SK-N-SH (cell line): ENCODE measurements at regions not wholly inside any gene's neighbourhood (a gene's known extent, or its start where the extent isn't known, plus 50 kb on each side); places are given as distances from the start of the nearest gene placed in this dataset.

Source experiments
- CTCF ChIA-PET: fragments of 300-600, 350-600 bp; formaldehyde crosslinking; extraction: SDS; loops from one replicate; lab custom pipeline; 2021; lab: Yijun Ruan, JAX
- POLR2A ChIA-PET: fragments of 350-600 bp; sonication (Branson Sonifier 250); formaldehyde crosslinking; extraction: SDS; loops from one replicate; lab custom pipeline; 2020; ENCODE audit warnings: antibody characterized with exemption, inconsistent platforms; lab: Yijun Ruan, JAX
- DNase-seq: peaks from one replicate; pipeline ENCODE4 v3.0.0; 2012
- H2AFZ ChIP-seq: fragments of 200-600 bp; sonication (generic); 2 replicates; pipeline ENCODE4 v1.8.1; 2016; ENCODE audit warnings: antibody characterized with exemption, mild to moderate bottlenecking, low read depth
- H3F3A ChIP-seq: fragments of 200-600 bp; sonication (generic); replicated peaks from 2 replicates; pipeline ENCODE3; 2016; ENCODE audit warnings: antibody characterized with exemption, mild to moderate bottlenecking; ENCODE audit not compliant: insufficient read depth
- H3K27ac ChIP-seq, 2 experiments: fragments of 200-500 bp in 1 of 2; fragments of 200-600 bp in 1 of 2; sonication (Bioruptor generic) in 1 of 2; sonication (generic), shearing (Covaris generic) in 1 of 2; 2 replicates each; pipeline versions ENCODE4 v1.5.1 to v1.6.1; 2014 to 2016; ENCODE audit warnings: low read depth in 2 of 2, inconsistent platforms in 1 of 2, low read length in 1 of 2, mild to moderate bottlenecking in 1 of 2, mixed read lengths in 1 of 2
- H3K27me3 ChIP-seq: fragments of 200-600 bp; sonication (generic), shearing (Covaris generic); 2 replicates; pipeline ENCODE4 v1.6.1; 2016; ENCODE audit warnings: mixed run types; ENCODE audit not compliant: insufficient read depth
- H3K36me3 ChIP-seq, 2 experiments: fragments of 200-500 bp in 1 of 2; fragments of 200-600 bp in 1 of 2; sonication (Bioruptor generic) in 1 of 2; sonication (generic) in 1 of 2; replicated peaks in 1 of 2; 2 replicates each; pipeline versions ENCODE3 to v1.5.1; 2014 to 2016; ENCODE audit warnings: low read length in 1 of 2, mild to moderate bottlenecking in 1 of 2; ENCODE audit not compliant: insufficient read depth in 2 of 2, control insufficient read depth in 1 of 2
- H3K4me1 ChIP-seq, 2 experiments: fragments of 200-500 bp in 1 of 2; fragments of 200-600 bp in 1 of 2; sonication (Bioruptor generic) in 1 of 2; sonication (generic), shearing (Covaris generic) in 1 of 2; 2 replicates each; pipeline versions ENCODE4 v1.5.1 to v1.6.1; 2014 to 2016; ENCODE audit warnings: low read depth in 1 of 2, low read length in 1 of 2, mixed run types in 1 of 2; ENCODE audit not compliant: insufficient read depth in 2 of 2, control insufficient read depth in 1 of 2
- H3K4me2 ChIP-seq: fragments of 200-600 bp; sonication (generic), shearing (Covaris generic); 2 replicates; pipeline ENCODE4 v1.6.1; 2017; ENCODE audit warnings: mixed run types
- H3K4me3 ChIP-seq, 2 experiments: fragments of 200-500 bp in 1 of 2; fragments of 200-600 bp in 1 of 2; sonication (Bioruptor generic) in 1 of 2; sonication (generic), shearing (Covaris generic) in 1 of 2; 2 replicates each; pipeline versions ENCODE4 v1.5.1 to v1.8.1; 2014 to 2016; ENCODE audit warnings: low read depth in 2 of 2, inconsistent platforms in 1 of 2, low read length in 1 of 2, mild to moderate bottlenecking in 1 of 2, mixed read lengths in 1 of 2, moderate library complexity in 1 of 2
- H3K79me2 ChIP-seq: fragments of 200-600 bp; sonication (generic); 2 replicates; pipeline ENCODE4 v1.8.1; 2017; ENCODE audit warnings: mild to moderate bottlenecking; ENCODE audit not compliant: insufficient read depth
- H3K9ac ChIP-seq: fragments of 200-600 bp; sonication (generic); 2 replicates; pipeline ENCODE4 v1.6.1; 2017; ENCODE audit warnings: mixed run types
- H3K9me2 ChIP-seq: fragments of 200-600 bp; sonication (generic); 2 replicates; pipeline ENCODE4 v1.6.1; 2017; ENCODE audit warnings: mixed run types
- H3K9me3 ChIP-seq: fragments of 200-600 bp; sonication (generic); 2 replicates; pipeline ENCODE4 v1.6.1; 2017; ENCODE audit warnings: mixed run types, mild to moderate bottlenecking, moderate library complexity
- H4K20me1 ChIP-seq: fragments of 200-600 bp; sonication (generic); 2 replicates; pipeline ENCODE4 v1.6.1; 2017; ENCODE audit warnings: mild to moderate bottlenecking, mixed run types; ENCODE audit not compliant: insufficient read depth
- CHD2 ChIP-seq: fragments of 150-350 bp; IDR thresholded peaks from 2 replicates; pipeline ENCODE4 v1.6.1; 2018; ENCODE audit warnings: low read length; ENCODE audit not compliant: partially characterized antibody
- CTCF ChIP-seq: fragments of 200-600 bp; sonication (generic); IDR thresholded peaks from 2 replicates; pipeline ENCODE4 v1.6.1; 2017; ENCODE audit warnings: antibody characterized with exemption, mild to moderate bottlenecking, moderate library complexity
- ELF1 ChIP-seq: IDR thresholded peaks from 2 replicates; pipeline ENCODE4 v1.4.0; 2012
- EP300 ChIP-seq, 2 experiments: IDR thresholded peaks; 2 replicates each; pipeline versions ENCODE4 v1.4.0 to v1.6.1; 2012; ENCODE audit warnings: borderline replicate concordance in 1 of 2, low read depth in 1 of 2, low read length in 1 of 2
- EZH2phosphoT487 ChIP-seq: fragments of 200-600 bp; sonication (generic); IDR thresholded peaks from 2 replicates; pipeline ENCODE4 v1.6.1; 2017; ENCODE audit warnings: low read depth, mixed run types, mild to moderate bottlenecking, antibody characterized with exemption, moderate library complexity, borderline replicate concordance
- FOSL2 ChIP-seq: IDR thresholded peaks from 2 replicates; pipeline ENCODE4 v1.4.0; 2012; ENCODE audit warnings: low read depth, mild to moderate bottlenecking, moderate library complexity, borderline replicate concordance
- FOXJ3 ChIP-seq: sonication (generic); formaldehyde crosslinking; IDR thresholded peaks from 2 replicates; pipeline ENCODE4 v1.5.1; 2020; ENCODE audit warnings: mild to moderate bottlenecking, missing genetic modification reagents
- GABPA ChIP-seq: IDR thresholded peaks from 2 replicates; pipeline ENCODE4 v1.4.0; 2012; ENCODE audit warnings: low read depth, mild to moderate bottlenecking
- GATA2 ChIP-seq: sonication (generic); formaldehyde crosslinking; IDR thresholded peaks from 2 replicates; pipeline ENCODE4 v1.5.0; 2020; ENCODE audit warnings: mild to moderate bottlenecking, missing genetic modification reagents
- MAX ChIP-seq: IDR thresholded peaks from 2 replicates; pipeline ENCODE4 v1.4.0; 2012; ENCODE audit warnings: low read depth
- MEF2A ChIP-seq: IDR thresholded peaks from 2 replicates; pipeline ENCODE4 v1.4.0; 2012; ENCODE audit warnings: low read depth, borderline replicate concordance
- MXI1 ChIP-seq: IDR thresholded peaks from 2 replicates; pipeline ENCODE4 v1.6.1; 2012; ENCODE audit warnings: mild to moderate bottlenecking, low read depth, low read length, improper control_type of control experiment
- NFIC ChIP-seq: IDR thresholded peaks from 2 replicates; pipeline ENCODE4 v1.4.0; 2012; ENCODE audit warnings: borderline replicate concordance
- NRF1 ChIP-seq: IDR thresholded peaks from 2 replicates; pipeline ENCODE4 v1.6.1; 2012; ENCODE audit warnings: low read depth, mild to moderate bottlenecking, low read length
- PBX3 ChIP-seq: IDR thresholded peaks from 2 replicates; pipeline ENCODE4; 2012
- RAD21 ChIP-seq: IDR thresholded peaks from 2 replicates; pipeline ENCODE4 v1.6.1; 2012; ENCODE audit warnings: mild to moderate bottlenecking, low read length
- REST ChIP-seq: IDR thresholded peaks from 2 replicates; pipeline ENCODE4 v1.6.1; 2012; ENCODE audit warnings: mild to moderate bottlenecking, low read depth, low read length, moderate library complexity
- TCF12 ChIP-seq: IDR thresholded peaks from 2 replicates; pipeline ENCODE4 v1.4.0; 2012
- USF2 ChIP-seq: fragments of 150-350 bp; IDR thresholded peaks from 2 replicates; pipeline ENCODE4 v1.6.1; 2017; ENCODE audit warnings: antibody characterized with exemption, low read length, low read depth, borderline replicate concordance
- WGBS: methylation state at CpG from one replicate; pipeline ENCODE4 v1.1.6; 2017; ENCODE audit warnings: low lambda C conversion rate; 5-methylcytosine and 5-hydroxymethylcytosine counted together

GRCh38 chr12:20184514-20184913 lies 183.8 kb upstream of the PDE3A start:
- Histone ChIP-seq H3K4me2 (no peak overlapping the region), H3F3A (peaks cover 4% of the 10 kb centered on the region), H3K27me3 (no peaks in the 10 kb centered on the region), H3K36me3 (no peaks in the 10 kb centered on the region), H3K9me3 (no peaks in the 10 kb centered on the region), H3K27ac (peak overlapping the region in 1 of 2 experiments; percentile 74; a peak in 2 of 4 replicates), H3K4me1 (peaks cover 5 to 14% of the 10 kb centered on the region in 2 experiments), H3K9me2 (no peaks in the 10 kb centered on the region), H4K20me1 (no peaks in the 10 kb centered on the region), H3K4me3 (no peak overlapping the region), H3K9ac (no peak overlapping the region), H3K79me2 (no peaks in the 10 kb centered on the region), H2AFZ (no peak overlapping the region)
- POLR2A ChIA-PET, result no interaction called here
- no peak for DNase-seq
- CTCF ChIA-PET, result no interaction called here
- 17% methylated on average over 4 of the region's 4 CpGs for WGBS
- no peak for TF ChIP-seq FOSL2
- TF ChIP-seq EP300 (IDR thresholded peaks at IDR 0.05; ENCODE audit: borderline replicate concordance in 1 of 2, low read depth in 1 of 2, low read length in 1 of 2), result peak in 1 of 2 experiments; percentile 53; a peak in 2 of 4 replicates
- no peak for TF ChIP-seq MEF2A
- TF ChIP-seq TCF12, result peak; percentile 24; the same call in 1 of the 2 replicates
- no peak for TF ChIP-seq GATA2 (CRISPR knock-in tag)
- no peak for TF ChIP-seq CHD2
- TF ChIP-seq GABPA, result no peak
- no peak for TF ChIP-seq USF2

GRCh38 chr12:20187456-20187855 lies 180.9 kb upstream of the PDE3A start:
- 71% methylated on average over 5 of the region's 5 CpGs for WGBS
- POLR2A ChIA-PET, result no interaction called here
- TF ChIP-seq MAX (no peak), FOXJ3 (CRISPR knock-in tag) (no peak), FOSL2 (no peak), MXI1 (no peak), ELF1 (no peak), EP300 (IDR thresholded peaks at IDR 0.05; ENCODE audit: borderline replicate concordance in 1 of 2, low read depth in 1 of 2, low read length in 1 of 2) (no peak), GATA2 (CRISPR knock-in tag) (no peak), USF2 (no peak), MEF2A (no peak), NFIC (no peak), RAD21 (no peak), NRF1 (no peak), PBX3 (no peak), REST (no peak), CTCF (no peak), EZH2phosphoT487 (no peak)

More at GRCh38 chr12:20187456-20187855, 180.9 kb upstream of the PDE3A start:
- DNase-seq, result no peak
- Histone ChIP-seq H3K79me2 (no peaks in the 10 kb centered on the region), H3K4me2 (no peak overlapping the region), H4K20me1 (no peaks in the 10 kb centered on the region), H2AFZ (no peak overlapping the region), H3K27me3 (no peaks in the 10 kb centered on the region), H3K4me1 (peaks cover 8 to 18% of the 10 kb centered on the region in 2 experiments), H3K9me2 (no peaks in the 10 kb centered on the region), H3K36me3 (no peaks in the 10 kb centered on the region), H3K4me3 (no peak overlapping the region), H3K27ac (no peak overlapping the region), H3K9me3 (no peaks in the 10 kb centered on the region), H3K9ac (no peak overlapping the region), H3F3A (peaks cover 4% of the 10 kb centered on the region)
- CTCF ChIA-PET, result interaction anchor here (0.8 kb wide), 1 partner anchor 82 kb away, joined by 3 read pairs; no protein-coding TSS in a partner anchor
